ENCODE measurements at regions not wholly inside any gene's neighbourhood (a gene's known extent, or its start where the extent isn't known, plus 50 kb on each side); places are given as distances from the start of the nearest gene placed in this dataset.

- no peak for DNase-seq (ENCODE audit: low spot score in 2 of 2)
- Histone ChIP-seq H3K27ac (no peak overlapping the region), H3K27me3 (peaks cover 0 to 18% of the 10 kb centered on the region in 2 donors), H3K4me1 (no peaks in the 10 kb centered on the region), H3K9me3 (peaks cover 5 to 11% of the 10 kb centered on the region in 2 donors), H3K4me3 (no peak overlapping the region), H3K36me3 (no peaks in the 10 kb centered on the region)
- TF ChIP-seq POLR2A (IDR thresholded peaks at IDR 0.05) (no peak), CTCF (IDR thresholded peaks at IDR 0.05) (no peak), POLR2AphosphoS5 (IDR thresholded peaks at IDR 0.05) (no peak)
- intact Hi-C loops (cut with DNase I; ENCODE audit: low total_unique reads), result loop anchor here (10.0 kb wide), 1 partner anchor 1527 kb away; no protein-coding TSS in a partner anchor
Observed at GRCh38 chr13:112171570-112171965, 104.6 kb downstream of the SOX1 start.

DNA sequence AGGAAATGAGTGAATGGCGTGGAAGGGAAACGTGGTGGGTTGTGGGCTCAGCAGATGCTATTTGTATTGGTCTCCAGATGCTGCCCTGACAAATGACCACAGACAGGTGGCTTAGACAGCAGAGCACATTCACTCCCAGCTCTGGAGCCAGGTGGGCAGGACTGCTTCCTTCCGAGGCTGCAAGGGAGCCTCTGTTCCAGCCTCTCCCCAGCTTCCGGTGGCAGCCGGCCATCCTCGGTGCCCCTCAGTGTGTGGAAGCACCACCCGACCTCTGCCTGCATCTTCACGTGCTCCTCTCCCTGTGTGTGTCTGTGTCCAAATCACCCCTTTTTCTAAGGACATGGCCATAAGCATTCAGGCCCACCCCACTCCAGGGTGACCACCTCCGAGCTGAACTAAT is 105.1 kb downstream of the SOX1 start:
- TF ChIP-seq POLR2AphosphoS5 (IDR thresholded peaks at IDR 0.05) (no peak), POLR2A (IDR thresholded peaks at IDR 0.05) (no peak), CTCF (IDR thresholded peaks at IDR 0.05) (no peak)
- no peak for DNase-seq (ENCODE audit: low spot score in 2 of 2)
- intact Hi-C loops (cut with DNase I; ENCODE audit: low total_unique reads), result loop anchor here (10.0 kb wide), 1 partner anchor 1527 kb away; no protein-coding TSS in a partner anchor

GRCh38 chr13:112172641-112173251 is 105.8 kb downstream of the SOX1 start:
- no peaks in the 10 kb centered on the region for H3K4me1 ChIP-seq
- H3K9me3 ChIP-seq, result peaks cover 5 to 11% of the 10 kb centered on the region in 2 donors
- no peak for TF ChIP-seq CTCF (IDR thresholded peaks at IDR 0.05)
- no peak for TF ChIP-seq POLR2AphosphoS5 (IDR thresholded peaks at IDR 0.05)
- TF ChIP-seq POLR2A (IDR thresholded peaks at IDR 0.05), result no peak
- H3K36me3 ChIP-seq, result no peaks in the 10 kb centered on the region
- intact Hi-C loops (cut with DNase I; ENCODE audit: low total_unique reads), result loop anchor here (10.0 kb wide), 1 partner anchor 1528 kb away; no protein-coding TSS in a partner anchor
- no peak overlapping the region for H3K4me3 ChIP-seq
- H3K27ac ChIP-seq, result no peak overlapping the region
- no peak for DNase-seq (ENCODE audit: low spot score in 2 of 2)
- peaks cover 0 to 18% of the 10 kb centered on the region in 2 donors for H3K27me3 ChIP-seq

More for the DNA sequence above, 105.1 kb downstream of the SOX1 start:
- Histone ChIP-seq H3K9me3 (peaks cover 5 to 11% of the 10 kb centered on the region in 2 donors), H3K4me3 (no peak overlapping the region), H3K4me1 (no peaks in the 10 kb centered on the region), H3K27ac (no peak overlapping the region), H3K36me3 (no peaks in the 10 kb centered on the region), H3K27me3 (peaks cover 0 to 18% of the 10 kb centered on the region in 2 donors)

DNA sequence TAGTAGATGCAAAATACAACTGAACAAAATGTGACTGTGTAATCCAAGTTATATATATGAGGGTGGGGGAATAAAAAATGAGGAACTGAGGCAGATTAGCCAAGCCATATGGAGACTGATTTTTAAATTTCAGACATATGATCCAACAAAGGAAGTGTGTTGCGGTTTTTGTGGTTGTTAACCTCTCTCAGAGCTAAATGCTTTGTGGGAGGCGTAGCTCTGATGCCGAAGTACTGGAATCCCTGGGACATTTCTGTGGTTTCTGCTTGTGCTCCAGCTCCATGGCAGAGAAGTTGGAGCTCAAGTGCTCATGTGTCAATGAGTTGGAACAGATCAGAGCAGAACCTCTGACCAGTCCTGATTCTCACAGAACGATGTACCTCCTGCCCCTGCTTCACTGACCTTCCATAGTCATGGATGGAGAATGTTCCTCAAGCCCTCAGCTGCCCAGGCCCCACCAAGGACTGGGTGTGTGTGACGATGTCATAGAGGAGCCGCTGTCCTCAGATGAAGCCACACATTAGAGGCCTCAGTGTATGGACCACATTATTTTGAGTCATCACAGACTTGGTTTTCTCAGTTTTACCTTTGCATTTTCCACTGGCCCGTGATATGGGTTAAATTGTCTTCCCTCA is 107.6 kb downstream of the SOX1 start:
- H3K36me3 ChIP-seq, result no peaks in the 10 kb centered on the region
- H3K4me3 ChIP-seq, result no peak overlapping the region
- peaks cover 5 to 11% of the 10 kb centered on the region in 2 donors for H3K9me3 ChIP-seq
- H3K4me1 ChIP-seq, result no peaks in the 10 kb centered on the region
- no peak overlapping the region for H3K27ac ChIP-seq
- no peak for TF ChIP-seq POLR2AphosphoS5 (IDR thresholded peaks at IDR 0.05)
- no peak for TF ChIP-seq POLR2A (IDR thresholded peaks at IDR 0.05)
- TF ChIP-seq CTCF (IDR thresholded peaks at IDR 0.05), result no peak
- intact Hi-C loops (cut with DNase I; ENCODE audit: low total_unique reads), result loop anchor here (10.0 kb wide), 1 partner anchor 1530 kb away; no protein-coding TSS in a partner anchor
- H3K27me3 ChIP-seq, result peaks cover 0 to 29% of the 10 kb centered on the region in 2 donors
- no peak for DNase-seq (ENCODE audit: low spot score in 2 of 2)
